Muscle of back (tissue), 3 donors: ENCODE measurements at regions not wholly inside any gene's neighbourhood (a gene's known extent, or its start where the extent isn't known, plus 50 kb on each side); places are given as distances from the start of the nearest gene placed in this dataset.
"Not testable (repeated sequence)": the region's sequence is repeated elsewhere in the genome, so short reads cannot be mapped to it uniquely, and the experiment has no call there.

Source experiments
- DNase-seq, 3 donors: peaks; one replicate each; pipeline versions ENCODE4 v3.0.0 to v3.0.0-alpha.2; 2013

DNA sequence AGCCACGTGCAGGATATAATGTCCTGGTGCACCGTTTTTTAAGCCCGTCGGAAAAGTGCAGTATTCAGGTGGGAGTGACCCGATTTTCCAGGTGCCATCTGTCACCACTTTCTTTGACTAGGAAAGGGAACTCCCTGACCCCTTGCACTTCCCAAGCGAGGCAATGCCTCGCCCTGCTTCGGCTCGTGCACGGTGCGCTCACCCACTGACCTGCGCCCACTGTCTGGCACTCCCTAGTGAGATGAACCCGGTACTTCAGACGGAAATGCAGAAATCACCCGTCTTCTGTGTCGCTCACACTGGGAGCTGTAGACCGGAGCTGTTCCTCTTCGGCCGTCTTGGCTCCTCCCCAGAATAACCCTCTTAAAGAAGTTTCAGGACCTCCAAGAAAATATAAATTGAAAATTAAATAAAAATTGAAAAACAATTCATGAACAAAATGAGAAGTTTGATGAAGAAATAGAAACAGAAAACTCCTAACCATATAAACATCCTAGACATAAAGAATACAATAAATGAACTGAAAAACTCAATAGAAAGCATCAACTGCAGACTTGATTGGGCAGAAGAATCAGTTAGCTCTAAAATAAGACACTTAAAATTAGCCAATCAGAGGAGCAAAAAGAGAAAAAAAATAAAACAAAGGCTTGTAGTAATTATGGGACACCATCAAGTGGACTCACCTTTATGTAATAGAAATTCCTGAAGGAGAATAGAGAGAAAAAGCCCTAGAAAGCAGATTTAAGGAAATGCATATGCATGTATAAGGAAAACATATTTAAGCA lies 249.3 kb upstream of the GOT2 start:
- DNase-seq, result not testable (repeated sequence)

DNA sequence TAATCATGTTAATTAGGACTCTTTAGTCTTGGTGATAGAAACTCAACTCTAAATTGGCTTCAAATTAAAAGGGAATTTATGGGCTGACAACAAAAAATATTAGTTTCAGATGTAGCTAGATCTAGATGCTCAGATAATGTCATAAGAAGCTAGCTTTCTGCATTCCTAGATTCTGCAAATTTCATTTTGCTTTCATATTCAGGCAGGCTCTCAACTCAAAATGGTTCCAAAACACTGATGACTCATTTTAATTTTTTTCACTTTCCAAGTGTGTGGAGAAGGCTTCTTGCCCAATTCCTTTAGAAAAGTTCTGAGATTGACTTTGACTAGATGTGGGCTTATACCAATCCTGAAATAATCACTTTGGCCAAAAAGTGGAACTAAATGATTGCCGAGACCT lies 236.7 kb upstream of the GOT2 start:
- DNase-seq, result peak in 2 of 3 donors; percentile 5 to 6

DNA sequence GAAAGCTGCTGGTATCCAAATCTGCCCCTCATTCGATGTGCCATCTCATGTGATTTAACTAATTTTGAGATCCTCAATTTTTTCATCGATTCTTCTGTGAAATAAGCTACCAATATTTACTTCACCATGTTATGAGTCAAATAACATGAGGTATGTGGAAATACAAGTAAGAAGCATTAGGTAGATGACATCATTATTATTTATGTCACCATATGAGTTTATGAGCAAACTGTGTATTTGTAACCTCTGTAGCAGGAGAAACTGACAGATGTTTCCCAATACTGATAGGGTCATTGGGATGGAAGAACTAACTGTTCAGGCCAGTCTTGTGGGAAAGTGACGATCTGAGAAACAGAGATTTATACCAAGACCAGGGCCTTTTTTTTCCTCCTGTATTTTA lies 229.4 kb upstream of the GOT2 start:
- DNase-seq, result no peak

DNA sequence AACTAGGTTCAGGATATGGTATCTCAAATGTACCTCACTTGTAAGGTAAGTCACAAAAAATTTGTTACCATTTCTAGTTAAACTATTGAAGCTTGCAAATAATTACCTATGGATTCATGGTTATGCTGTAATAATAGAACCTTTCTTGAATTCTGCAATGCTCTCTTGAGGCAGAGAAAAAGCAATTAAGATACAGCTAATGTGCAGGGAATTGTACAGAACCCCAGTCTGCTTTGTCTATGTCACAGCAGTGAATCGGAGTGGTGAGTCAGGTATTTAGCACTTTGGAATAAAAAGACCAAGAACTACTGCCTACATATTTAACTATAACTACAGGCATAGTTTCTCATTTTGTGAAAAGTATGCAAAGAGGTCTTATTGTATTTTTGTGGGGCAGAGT lies 228.7 kb upstream of the GOT2 start:
- no peak for DNase-seq

DNA sequence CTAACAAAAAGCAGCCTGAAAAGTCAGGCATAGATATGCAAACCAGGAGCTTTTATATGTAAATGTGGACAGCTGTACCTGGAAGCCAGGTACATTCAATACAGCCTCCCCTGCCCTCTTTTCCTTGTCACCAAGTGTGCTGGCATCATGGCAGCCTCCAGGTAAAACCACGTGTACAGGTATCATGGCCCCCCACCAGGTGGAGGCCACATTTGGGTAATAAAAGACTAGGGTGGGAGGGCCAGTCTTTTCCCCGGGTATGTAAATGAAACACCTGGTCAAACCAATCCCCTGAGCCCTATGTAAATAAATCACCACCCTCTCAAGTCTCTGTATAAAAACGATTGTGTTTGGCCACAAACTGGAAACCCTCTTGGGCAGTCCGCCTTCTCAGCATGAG lies 226.4 kb upstream of the GOT2 start:
- no peak for DNase-seq

DNA sequence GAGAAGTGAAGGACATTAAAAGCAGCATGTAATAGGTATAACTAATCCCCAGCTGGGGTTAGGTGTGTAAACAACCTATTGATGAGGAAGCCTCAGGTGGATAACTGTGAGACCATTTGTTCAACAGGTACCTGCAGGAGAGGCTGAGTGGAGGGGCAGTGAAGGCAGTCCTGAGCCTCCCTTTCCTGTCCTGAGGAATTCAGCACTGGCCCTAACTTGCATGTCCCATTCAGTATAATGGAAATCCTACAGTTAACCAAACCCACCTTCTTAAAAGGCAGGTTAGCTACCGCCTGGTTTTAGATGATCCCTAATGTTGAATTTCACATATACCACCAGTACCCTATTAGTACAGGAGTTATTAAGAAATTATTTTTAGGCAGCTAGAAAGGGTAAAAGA lies 225.9 kb upstream of the GOT2 start:
- DNase-seq, result no peak

DNA sequence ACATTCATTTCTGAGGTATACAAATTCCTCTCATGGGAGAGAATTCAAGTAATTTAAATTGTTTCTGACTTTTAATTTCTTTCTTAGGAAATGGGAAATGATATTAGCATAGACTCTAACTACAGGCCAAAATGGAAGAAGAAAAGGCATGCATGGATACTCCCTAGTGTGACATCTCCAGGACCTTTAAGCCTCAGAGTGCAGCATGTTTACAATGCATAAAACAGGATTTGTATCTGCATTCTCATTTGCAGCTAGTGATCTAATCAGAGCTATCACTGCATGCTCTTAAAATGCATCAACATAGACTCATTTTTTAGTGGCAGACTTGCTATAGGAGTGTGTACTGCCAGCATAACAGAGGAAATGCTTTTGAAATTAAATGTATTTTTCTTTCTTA lies 224.6 kb upstream of the GOT2 start:
- DNase-seq, result no peak

DNA sequence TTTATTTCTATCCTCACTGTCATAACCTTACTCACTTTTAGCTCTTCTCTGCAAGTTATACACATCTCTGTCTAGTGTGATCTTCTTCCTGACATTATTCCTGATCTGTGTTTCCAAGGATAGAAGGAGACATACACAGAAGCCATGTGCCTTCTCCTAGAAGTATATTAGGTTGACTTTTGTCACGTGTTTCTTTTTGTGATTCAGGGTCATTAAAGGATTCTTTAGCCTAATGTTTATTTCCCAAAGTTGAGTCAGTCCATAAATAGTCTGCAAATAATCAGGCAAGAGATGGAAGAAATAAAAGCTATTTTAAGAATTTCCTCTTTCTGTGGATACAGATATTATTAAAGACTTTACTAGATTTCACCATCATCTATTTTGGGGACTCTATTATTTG lies 214.1 kb upstream of the GOT2 start:
- peak in 1 of 3 donors; percentile 2 for DNase-seq

DNA sequence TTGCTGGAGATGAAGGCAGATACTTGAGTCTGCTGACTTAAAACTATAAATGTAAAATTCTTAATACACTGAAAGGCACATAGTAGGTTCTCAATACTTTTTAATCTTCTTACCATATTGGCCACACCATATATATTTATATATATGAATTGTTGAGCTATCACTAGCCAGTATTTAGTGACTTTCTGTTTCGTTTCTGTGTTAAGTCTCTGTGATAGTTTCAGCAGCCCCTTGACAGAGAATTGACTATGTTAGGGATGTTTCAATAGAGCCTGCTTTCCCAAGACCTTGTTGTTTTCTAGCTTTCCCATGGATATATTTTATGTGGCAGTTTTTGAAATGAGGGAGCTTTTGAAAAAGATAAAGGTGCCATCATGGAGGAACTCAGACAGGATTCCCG lies 206.5 kb upstream of the GOT2 start:
- no peak for DNase-seq

DNA sequence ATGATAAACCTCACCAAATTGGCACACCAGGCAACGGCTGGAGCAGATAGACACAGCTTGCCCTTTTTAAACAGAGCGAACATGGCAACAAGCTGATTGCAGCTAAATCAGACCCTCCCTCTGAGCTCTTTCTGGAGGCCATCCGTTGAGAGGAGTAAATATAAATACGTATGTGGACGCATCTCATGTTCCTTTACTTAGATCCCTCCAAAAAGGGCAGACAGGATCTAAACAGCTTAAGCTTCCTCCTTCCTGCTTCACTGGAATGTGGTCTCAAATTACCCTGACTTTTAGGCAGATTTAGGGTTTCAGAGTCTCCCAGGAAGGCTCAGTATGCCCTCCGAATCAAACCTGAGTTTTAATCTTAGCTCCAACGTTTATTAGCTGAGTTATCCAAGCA lies 204.7 kb upstream of the GOT2 start:
- DNase-seq, result no peak

DNA sequence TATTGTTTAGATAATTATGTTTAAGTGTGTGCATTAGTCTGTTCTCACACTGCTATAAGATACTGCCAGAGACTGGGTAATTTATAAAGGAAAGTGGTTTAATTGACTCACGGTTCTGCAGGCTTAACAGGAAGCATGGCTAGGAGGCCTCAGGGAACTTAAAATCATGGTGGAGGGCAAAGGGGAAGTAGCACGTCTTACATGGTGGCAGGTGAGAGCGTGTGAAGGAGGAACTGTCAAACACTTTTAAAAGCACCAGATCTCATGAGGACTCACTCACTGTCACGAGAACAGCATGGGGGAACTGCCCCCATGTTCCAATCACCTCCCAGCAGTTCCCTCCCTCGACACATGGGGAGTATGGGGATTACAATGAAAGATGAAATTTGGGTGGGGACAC lies 203.5 kb upstream of the GOT2 start:
- no peak for DNase-seq

DNA sequence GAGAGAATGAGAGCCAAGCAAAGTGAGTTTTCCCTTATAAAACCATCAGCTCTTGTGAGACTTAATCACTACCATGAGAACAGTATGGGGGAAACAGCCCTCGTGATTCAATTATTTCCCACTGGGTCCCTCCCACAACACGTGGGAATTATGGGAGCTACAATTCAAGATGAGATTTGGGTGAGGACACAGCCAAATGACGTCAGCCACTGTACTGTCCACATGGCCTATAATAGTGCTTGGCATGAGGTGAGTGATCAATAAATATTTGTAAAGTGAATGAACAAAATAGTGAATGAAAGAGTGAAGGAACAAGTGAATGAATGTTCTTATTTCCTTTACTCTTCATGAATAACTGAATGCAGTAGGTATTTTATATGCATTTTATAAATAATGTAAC lies 199.1 kb upstream of the GOT2 start:
- DNase-seq, result no peak

DNA sequence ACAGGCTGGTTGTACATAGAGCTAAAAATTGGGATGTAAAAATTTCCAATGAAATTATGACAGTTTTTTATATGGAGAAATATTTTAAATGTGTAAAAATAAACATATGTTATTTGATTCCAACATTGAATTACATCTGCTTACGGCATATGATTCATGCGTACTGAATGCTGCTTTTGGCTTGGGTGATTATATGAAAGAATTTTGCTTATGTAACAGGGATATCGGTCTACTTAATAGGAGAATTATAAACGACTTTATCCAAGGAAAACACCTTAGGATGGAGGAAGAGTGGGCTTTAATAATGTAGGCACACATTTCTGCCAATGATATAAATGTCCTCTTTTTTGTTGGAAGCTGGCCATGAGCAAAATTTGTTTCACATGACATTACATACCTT lies 197.3 kb upstream of the GOT2 start:
- no peak for DNase-seq

DNA sequence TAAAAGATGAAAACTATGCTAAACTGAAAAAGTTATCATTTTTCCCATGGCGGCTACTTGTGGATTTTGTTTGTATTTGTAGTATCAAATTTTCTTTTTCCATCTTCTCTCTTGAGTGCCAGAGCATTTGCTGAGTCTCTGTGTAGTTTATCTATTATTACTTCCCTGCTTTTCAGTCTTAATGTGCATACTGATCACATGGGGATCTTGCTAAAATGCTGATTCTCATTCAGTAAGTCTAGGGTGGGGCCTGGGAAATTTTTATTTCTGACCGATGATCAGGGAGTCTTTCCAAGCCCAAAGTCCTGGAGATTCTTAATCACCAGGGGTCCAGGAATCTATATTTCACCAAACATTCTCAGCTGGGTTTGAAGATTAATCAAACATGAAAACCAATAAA lies 189.0 kb upstream of the GOT2 start:
- no peak for DNase-seq

DNA sequence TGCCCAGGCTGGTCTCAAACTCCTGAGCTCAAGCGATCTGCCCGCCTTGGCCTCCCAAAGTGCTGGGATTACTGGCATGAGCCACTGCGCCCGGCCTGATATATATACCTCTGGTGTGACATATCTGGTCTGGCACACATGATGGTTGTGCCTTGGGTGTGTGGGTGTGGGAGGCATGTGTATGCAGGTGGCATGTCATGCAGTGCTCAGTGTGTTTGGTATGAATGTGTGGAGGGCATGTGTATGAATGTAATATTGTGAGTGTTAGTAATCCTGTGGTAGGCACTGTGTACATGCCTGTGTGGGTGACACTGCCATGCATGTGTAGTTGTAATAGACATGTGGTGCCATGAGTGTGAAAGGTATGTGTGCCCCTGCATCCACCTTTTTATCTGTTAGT lies 179.3 kb upstream of the GOT2 start:
- no peak for DNase-seq

DNA sequence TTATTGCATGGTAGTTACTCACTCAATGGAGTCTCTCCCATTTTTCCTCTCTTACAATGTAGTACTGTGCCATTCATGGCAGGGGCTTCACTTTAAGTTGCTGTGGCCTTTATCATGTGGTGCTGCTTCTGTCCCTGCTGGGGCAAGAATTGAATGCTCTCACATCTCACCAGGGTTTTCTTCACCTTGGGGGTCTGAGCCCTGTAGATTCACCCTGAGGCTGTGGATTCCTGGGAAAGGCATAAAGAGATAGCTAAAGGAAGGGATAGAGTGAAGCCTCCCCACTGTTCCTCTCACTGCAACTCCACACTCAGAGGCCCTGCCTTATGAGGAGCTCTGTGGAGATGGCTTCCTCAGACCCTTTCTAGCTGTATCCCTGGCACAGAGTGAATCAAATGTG lies 178.5 kb upstream of the GOT2 start:
- DNase-seq, result no peak

DNA sequence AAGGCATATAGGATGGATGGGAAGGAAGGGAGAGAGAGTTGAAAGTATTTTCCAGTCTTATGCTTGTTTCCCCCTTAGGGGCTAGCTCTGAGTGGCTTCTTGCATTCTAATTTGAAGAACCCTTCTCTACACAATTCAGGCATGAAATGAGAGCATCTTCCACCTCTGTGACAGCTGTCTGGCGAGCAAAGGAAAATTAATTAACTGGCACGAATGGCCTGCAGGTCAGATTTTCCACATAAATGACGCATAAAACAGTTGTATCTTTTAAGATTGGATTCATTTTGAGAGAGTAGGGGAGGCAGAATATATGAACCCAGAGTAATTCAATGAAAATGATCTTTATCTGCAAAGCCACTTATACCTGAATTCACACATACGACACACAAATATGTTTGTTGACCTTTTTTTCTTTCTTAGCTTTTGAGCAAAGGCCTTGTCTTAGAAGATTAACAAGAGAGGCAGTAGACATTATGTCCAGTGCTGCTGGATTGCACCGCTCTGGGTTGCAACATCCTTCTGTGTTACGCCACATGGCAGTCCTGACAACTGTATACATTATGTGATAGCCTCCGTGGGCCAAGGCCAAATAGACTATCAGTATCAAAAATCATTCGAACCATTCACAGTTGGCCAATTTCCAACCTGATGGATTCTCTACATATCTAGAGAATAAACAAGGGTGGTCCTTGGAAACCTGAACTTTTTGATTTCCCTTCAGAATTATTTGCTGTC lies 173.0 kb upstream of the GOT2 start:
- no peak for DNase-seq

DNA sequence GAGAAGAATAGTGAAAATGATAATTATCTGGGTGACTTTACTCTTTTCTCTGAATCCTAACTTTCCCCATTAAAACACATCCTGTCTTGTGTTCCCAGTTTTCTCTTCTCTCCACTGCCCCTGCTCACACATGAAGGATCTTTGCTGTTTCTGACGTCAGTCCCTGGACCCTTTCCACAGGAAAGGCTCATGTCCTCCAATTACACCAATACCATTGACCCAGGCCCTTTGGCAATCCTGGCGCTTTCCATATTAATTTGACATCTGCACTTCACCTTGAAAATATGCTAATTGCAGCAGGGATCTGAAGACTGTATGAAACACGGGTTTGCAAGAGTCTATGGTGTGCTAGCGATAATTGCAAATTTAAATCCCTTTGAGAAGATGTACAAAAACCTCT lies 170.2 kb upstream of the GOT2 start:
- no peak for DNase-seq

DNA sequence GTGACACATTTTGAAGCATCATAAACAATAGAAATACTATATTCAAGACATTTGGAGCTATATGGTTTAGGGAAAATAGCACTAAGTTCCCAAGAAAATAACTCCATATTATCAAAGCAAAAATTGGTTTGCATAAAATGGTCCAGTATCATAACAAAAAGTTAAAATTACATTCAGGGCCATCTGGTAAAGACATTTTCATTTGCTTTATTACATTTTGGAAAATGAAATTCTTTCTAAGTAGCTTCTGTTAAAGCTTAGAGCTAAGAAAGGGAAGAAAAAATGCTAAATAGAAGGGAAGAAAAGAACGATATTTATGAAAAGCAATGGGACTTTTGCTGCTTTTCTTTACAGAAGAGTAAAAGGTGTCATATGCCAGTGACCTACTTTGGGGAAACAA lies 155.4 kb upstream of the GOT2 start:
- no peak for DNase-seq

DNA sequence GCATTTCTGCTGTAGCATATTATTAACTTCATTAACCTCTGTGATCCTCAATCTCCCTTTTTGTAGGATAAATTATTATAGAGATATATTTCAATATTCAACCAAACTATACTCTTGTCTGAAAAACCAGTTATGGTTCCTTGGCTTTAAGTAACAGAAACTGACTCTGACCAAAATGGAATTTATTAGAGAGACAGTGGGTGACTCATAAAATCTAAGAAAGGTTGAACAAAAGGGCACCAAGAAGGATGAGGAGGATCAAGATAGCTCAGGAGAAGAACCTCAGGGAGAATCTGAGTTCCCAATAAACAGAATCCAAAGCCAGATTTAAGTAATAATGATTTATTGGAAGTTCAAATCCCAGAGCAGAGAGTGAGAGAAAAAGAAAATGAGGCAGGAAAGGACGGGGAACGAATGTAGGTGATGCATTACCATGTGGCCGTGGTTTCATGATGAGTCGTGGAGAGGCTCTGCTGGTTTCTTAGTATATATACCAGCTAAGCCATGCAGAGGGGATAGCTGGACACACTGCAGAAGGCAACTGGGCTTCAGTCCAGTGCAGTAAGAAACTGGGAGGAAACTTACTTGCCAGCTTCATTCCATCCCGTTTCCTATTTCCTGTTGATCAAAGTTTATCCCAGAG lies 151.5 kb upstream of the GOT2 start:
- no peak for DNase-seq

DNA sequence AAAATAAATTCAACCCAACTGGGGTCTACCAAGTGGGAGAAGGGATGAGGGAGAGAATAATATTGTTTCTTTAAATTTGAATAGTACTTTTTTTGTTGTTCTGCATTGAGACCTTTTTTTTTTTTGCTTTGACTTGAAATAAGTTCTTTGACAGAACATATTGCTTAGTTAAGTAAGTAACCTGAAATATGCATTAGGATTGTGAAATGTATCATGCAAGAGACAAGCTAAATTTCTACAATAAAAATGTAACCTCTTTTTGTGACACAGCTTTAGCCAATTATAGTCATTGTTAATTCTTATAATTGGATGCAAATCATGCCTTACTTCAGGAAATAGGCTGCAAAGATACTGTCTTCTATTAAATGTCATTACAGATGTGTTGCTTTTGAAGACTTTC lies 150.0 kb upstream of the GOT2 start:
- DNase-seq, result no peak

DNA sequence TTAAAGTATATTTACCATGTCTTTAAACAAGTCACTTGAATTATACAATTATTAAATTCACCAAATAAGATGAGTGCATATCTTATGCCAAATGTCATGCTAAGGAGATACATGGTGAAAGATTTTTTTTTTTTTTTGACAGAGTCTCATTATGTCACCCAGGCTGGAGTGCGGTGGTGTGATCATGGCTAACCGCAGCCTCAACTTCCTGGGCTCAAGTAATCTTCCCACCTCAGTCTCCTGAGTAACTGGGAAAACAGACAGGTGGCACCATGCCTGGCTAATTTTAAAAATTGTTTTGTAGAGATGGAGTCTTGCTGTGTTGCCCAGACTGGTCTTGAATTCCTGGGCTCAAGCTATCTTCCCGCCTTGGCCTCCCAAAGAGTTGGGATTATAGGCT lies 149.0 kb upstream of the GOT2 start:
- DNase-seq, result no peak

DNA sequence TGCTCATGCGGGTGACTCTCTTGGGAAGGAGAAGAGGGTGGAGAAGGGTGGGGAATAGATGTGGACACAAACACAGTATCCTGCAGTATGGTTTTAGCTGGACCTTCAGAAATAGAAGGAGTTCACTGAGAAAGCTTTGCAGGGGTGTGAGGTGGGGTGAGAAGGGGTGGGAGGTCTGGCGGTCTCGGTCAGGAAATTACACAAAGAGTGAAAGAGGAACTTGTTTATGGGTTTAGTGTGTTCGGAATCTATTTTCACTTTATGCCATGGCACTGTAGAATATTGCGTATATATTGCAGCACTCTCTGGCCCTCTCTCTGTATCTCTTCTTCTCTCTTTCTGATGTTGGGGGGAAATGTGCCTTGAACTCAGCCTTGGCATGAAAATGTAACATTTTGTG lies 148.2 kb upstream of the GOT2 start:
- DNase-seq, result peak in 1 of 3 donors; percentile 11
